ENCODE measurements at regions not wholly inside any gene's neighbourhood (a gene's known extent, or its start where the extent isn't known, plus 50 kb on each side); places are given as distances from the start of the nearest gene placed in this dataset.
"Not testable (repeated sequence)": the region's sequence is repeated elsewhere in the genome, so short reads cannot be mapped to it uniquely, and the experiment has no call there.

DNA sequence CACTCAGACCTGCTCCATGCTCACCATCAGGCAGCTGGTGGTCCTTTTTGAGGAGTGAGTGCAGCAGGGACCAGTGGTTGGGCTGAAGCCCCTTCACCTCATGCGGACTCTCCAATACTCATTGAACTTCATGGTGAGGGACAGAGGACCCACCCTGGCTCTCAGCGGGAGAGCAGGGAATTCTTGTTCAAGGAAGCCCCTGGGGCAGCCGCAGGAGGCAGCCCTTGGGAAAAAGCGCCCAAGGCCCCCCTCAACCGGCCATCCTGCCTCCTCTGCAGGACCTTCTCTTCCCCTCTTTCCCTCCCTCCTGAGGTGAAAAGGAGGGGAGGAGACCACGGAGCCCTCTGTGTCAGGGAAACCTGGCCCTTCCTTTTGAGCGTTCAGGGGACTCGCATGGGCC is 4510.9 kb upstream of the OR11H1 start:
- H3K36me3 ChIP-seq; H3K27me3 ChIP-seq (replicated peaks in 1 of 7); H3K4me3 ChIP-seq; intact Hi-C loops (cut with DNase I; ENCODE audit: low total_unique reads); H3K4me1 ChIP-seq; H3K27ac ChIP-seq: not testable (repeated sequence)
- 51 to 75% (median 61%) methylated on average over 4 to 8 of the region's 8 CpGs for WGBS, 5 donors
- H3K9me3 ChIP-seq = peaks cover 0 to 14% (median 3%) of the 10 kb centered on the region in 8 donors
- DNase-seq = peak; percentile 72

GRCh38 chr22:11020522-11020921 is 4507.5 kb upstream of the OR11H1 start:
- intact Hi-C loops (cut with DNase I; ENCODE audit: low total_unique reads); H3K36me3 ChIP-seq; H3K27ac ChIP-seq; H3K4me3 ChIP-seq; H3K4me1 ChIP-seq; H3K27me3 ChIP-seq (replicated peaks in 1 of 7): not testable (repeated sequence)
- DNase-seq = peak; percentile 57
- H3K9me3 ChIP-seq = peaks cover 3 to 34% (median 15%) of the 10 kb centered on the region in 8 donors
- 50 to 62% (median 54%) methylated on average over 7 of the region's 8 CpGs for WGBS, 5 donors

DNA sequence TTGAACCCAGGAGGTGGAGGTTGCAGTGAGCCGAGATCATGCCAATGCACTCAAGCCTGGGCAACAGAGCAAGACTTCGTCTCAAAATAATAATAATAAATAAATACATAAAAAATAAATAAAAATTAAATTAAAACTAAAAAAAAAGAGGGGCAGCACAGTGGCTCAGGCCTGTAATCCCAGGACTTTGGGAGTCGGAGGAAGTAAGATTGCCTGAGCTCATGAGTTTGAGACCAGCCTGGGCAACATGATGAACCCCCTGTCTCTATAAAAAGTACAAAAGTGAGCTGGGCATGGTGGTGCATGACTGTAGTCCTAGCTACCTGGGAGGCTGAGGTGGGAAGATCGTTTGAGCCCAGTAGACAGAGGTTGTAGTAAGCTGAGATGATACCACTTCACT is 4501.5 kb upstream of the OR11H1 start:
- H3K27ac ChIP-seq; H3K27me3 ChIP-seq (replicated peaks in 1 of 7); DNase-seq; H3K4me3 ChIP-seq; H3K36me3 ChIP-seq; H3K4me1 ChIP-seq; intact Hi-C loops (cut with DNase I; ENCODE audit: low total_unique reads): not testable (repeated sequence)
- H3K9me3 ChIP-seq = peaks cover 3 to 74% (median 64%) of the 10 kb centered on the region in 8 donors
- WGBS, 5 donors = 45 to 63% (median 56%) methylated on average over 3 to 4 of the region's 4 CpGs

GRCh38 chr22:11027064-11027463 is 4500.9 kb upstream of the OR11H1 start:
- WGBS, 5 donors = 67 to 76% (median 68%) methylated on average over 9 of the region's 9 CpGs
- H3K36me3 ChIP-seq; H3K4me3 ChIP-seq; H3K27me3 ChIP-seq (replicated peaks in 1 of 7); H3K4me1 ChIP-seq; H3K27ac ChIP-seq; intact Hi-C loops (cut with DNase I; ENCODE audit: low total_unique reads): not testable (repeated sequence)
- DNase-seq = peak; percentile 79
- H3K9me3 ChIP-seq = peaks cover 3 to 79% (median 66%) of the 10 kb centered on the region in 8 donors

GRCh38 chr22:11027532-11027931 is 4500.5 kb upstream of the OR11H1 start:
- H3K36me3 ChIP-seq; H3K27ac ChIP-seq; H3K4me3 ChIP-seq; intact Hi-C loops (cut with DNase I; ENCODE audit: low total_unique reads); H3K4me1 ChIP-seq; H3K27me3 ChIP-seq (replicated peaks in 1 of 7); DNase-seq: not testable (repeated sequence)
- peaks cover 3 to 83% (median 70%) of the 10 kb centered on the region in 8 donors for H3K9me3 ChIP-seq
- 34 to 58% (median 39%) methylated on average over 1 of the region's 1 CpG for WGBS, 5 donors

DNA sequence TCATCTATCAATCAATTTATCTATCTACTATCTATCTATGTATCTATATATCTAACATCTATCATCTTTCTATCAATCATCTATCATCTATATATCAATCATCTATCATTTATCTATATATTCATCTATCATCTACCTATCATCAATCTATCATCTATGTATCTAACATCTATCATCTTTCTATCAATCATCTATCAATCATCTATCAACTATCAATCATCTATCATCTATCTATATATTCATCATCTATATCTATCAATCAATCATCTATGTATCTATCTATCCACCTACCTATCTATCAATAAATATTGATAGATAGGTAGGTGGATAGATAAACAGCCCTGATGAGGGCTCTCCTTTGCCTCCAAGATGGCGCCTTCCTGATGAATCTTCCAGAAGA is 4499.8 kb upstream of the OR11H1 start:
- H3K27ac ChIP-seq; H3K36me3 ChIP-seq; H3K4me1 ChIP-seq; DNase-seq; intact Hi-C loops (cut with DNase I; ENCODE audit: low total_unique reads); H3K4me3 ChIP-seq; H3K27me3 ChIP-seq (replicated peaks in 1 of 7): not testable (repeated sequence)
- peaks cover 3 to 83% (median 73%) of the 10 kb centered on the region in 8 donors for H3K9me3 ChIP-seq
- WGBS, 5 donors = 18 to 30% (median 25%) methylated on average over 1 of the region's 1 CpG
- TF ChIP-seq, protein P1, sequence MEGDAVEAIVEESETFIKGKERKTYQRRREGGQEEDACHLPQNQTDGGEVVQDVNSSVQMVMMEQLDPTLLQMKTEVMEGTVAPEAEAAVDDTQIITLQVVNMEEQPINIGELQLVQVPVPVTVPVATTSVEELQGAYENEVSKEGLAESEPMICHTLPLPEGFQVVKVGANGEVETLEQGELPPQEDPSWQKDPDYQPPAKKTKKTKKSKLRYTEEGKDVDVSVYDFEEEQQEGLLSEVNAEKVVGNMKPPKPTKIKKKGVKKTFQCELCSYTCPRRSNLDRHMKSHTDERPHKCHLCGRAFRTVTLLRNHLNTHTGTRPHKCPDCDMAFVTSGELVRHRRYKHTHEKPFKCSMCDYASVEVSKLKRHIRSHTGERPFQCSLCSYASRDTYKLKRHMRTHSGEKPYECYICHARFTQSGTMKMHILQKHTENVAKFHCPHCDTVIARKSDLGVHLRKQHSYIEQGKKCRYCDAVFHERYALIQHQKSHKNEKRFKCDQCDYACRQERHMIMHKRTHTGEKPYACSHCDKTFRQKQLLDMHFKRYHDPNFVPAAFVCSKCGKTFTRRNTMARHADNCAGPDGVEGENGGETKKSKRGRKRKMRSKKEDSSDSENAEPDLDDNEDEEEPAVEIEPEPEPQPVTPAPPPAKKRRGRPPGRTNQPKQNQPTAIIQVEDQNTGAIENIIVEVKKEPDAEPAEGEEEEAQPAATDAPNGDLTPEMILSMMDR (IDR thresholded peaks at IDR 0.05 in 8 of 11, conservative IDR thresholded peaks at IDR 0.05 in 3 of 11) = peak in 1 of 11 experiments; percentile 13

- H3K27me3 ChIP-seq (replicated peaks in 1 of 7); H3K27ac ChIP-seq; intact Hi-C loops (cut with DNase I; ENCODE audit: low total_unique reads); H3K4me3 ChIP-seq; H3K36me3 ChIP-seq; H3K4me1 ChIP-seq: not testable (repeated sequence)
- DNase-seq = peak; percentile 74
- H3K9me3 ChIP-seq = peaks cover 3 to 92% (median 86%) of the 10 kb centered on the region in 8 donors
- 65 to 73% (median 67%) methylated on average over 8 of the region's 8 CpGs for WGBS, 5 donors
Observed at GRCh38 chr22:11029534-11029933, 4498.5 kb upstream of the OR11H1 start.

- H3K36me3 ChIP-seq; H3K27me3 ChIP-seq (replicated peaks in 1 of 7); intact Hi-C loops (cut with DNase I; ENCODE audit: low total_unique reads); H3K27ac ChIP-seq; H3K4me1 ChIP-seq; H3K4me3 ChIP-seq: not testable (repeated sequence)
- H3K9me3 ChIP-seq = peaks cover 2 to 94% (median 88%) of the 10 kb centered on the region in 8 donors
- WGBS, 5 donors = 51 to 69% (median 56%) methylated on average over 6 of the region's 6 CpGs
- DNase-seq = peak; percentile 78
Observed at GRCh38 chr22:11029967-11030366, 4498.0 kb upstream of the OR11H1 start.

- peaks cover 1 to 96% (median 91%) of the 10 kb centered on the region in 8 donors for H3K9me3 ChIP-seq
Observed at GRCh38 chr22:11030571-11031410, 4497.2 kb upstream of the OR11H1 start.

GRCh38 chr22:11032115-11032514 is 4495.9 kb upstream of the OR11H1 start:
- H3K27ac ChIP-seq; H3K27me3 ChIP-seq (replicated peaks in 1 of 7); H3K4me3 ChIP-seq; H3K36me3 ChIP-seq; H3K4me1 ChIP-seq; intact Hi-C loops (cut with DNase I; ENCODE audit: low total_unique reads): not testable (repeated sequence)
- H3K9me3 ChIP-seq = peaks cover 2 to 96% (median 91%) of the 10 kb centered on the region in 8 donors
- WGBS, 5 donors = 73 to 81% (median 76%) methylated on average over 13 of the region's 13 CpGs
- DNase-seq = peak; percentile 77

More at GRCh38 chr22:11030571-11031410, 4497.2 kb upstream of the OR11H1 start:
- H3K27me3 ChIP-seq (replicated peaks in 1 of 7); H3K27ac ChIP-seq; H3K4me1 ChIP-seq; H3K36me3 ChIP-seq; H3K4me3 ChIP-seq; intact Hi-C loops (cut with DNase I; ENCODE audit: low total_unique reads): not testable (repeated sequence)
- peak; percentile 76 for DNase-seq
- 67 to 76% (median 72%) methylated on average over 12 of the region's 12 CpGs for WGBS, 5 donors

All from spleen (tissue), 11 donors.